A673 (cell line): ENCODE measurements at regions not wholly inside any gene's neighbourhood (a gene's known extent, or its start where the extent isn't known, plus 50 kb on each side); places are given as distances from the start of the nearest gene placed in this dataset.

Experiments used
- EZH2 ChIP-seq: fragments of 200-600 bp; sonication (generic); IDR thresholded peaks from 2 replicates; pipeline ENCODE4 v1.6.1; 2017; ENCODE audit warnings: borderline replicate concordance, low read depth, mild to moderate bottlenecking, mixed read lengths, antibody characterized with exemption, low read length; ENCODE audit not compliant: poor library complexity, severe bottlenecking
- TF ChIP-seq, protein P1 (sequence below): fragments of 300-800, 200-600 bp; sonication (generic); conservative IDR thresholded peaks from 2 replicates; pipeline ENCODE4 v1.5.1; 2017; ENCODE audit warnings: low read depth, mild to moderate bottlenecking, antibody characterized with exemption, low read length, moderate library complexity, mixed read lengths

DNA sequence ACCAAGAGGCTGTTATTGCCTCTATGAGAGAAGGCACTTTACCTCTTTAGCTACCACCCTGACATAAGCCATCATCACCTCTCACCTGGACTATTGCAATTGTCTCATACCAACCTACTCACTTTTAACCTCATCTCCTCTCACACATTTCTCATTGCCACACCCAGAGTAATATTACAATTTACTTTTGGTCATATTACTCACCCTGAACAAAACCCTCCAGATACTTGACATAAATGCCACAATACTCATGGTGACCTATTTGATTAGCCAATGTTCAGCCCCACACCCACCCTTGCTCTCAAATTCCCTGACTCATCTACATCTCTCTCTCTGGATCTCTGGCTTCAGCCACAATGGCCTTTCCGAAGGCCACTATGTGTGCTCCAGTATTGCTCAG lies 90.9 kb upstream of the CDH7 start:
- TF ChIP-seq, protein P1, sequence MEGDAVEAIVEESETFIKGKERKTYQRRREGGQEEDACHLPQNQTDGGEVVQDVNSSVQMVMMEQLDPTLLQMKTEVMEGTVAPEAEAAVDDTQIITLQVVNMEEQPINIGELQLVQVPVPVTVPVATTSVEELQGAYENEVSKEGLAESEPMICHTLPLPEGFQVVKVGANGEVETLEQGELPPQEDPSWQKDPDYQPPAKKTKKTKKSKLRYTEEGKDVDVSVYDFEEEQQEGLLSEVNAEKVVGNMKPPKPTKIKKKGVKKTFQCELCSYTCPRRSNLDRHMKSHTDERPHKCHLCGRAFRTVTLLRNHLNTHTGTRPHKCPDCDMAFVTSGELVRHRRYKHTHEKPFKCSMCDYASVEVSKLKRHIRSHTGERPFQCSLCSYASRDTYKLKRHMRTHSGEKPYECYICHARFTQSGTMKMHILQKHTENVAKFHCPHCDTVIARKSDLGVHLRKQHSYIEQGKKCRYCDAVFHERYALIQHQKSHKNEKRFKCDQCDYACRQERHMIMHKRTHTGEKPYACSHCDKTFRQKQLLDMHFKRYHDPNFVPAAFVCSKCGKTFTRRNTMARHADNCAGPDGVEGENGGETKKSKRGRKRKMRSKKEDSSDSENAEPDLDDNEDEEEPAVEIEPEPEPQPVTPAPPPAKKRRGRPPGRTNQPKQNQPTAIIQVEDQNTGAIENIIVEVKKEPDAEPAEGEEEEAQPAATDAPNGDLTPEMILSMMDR, result no peak
- TF ChIP-seq EZH2, result no peak
